Epithelial cell of proximal tubule (primary cell): ENCODE measurements at regions not wholly inside any gene's neighbourhood (a gene's known extent, or its start where the extent isn't known, plus 50 kb on each side); places are given as distances from the start of the nearest gene placed in this dataset.

Source experiments
- DNase-seq: peaks from one replicate; pipeline ENCODE4 v3.0.0-alpha.2; 2011; ENCODE audit warnings: low read depth
- H3K4me3 ChIP-seq: 2 replicates; pipeline ENCODE4 v1.5.1; 2011; ENCODE audit warnings: low read depth, mild to moderate bottlenecking, low read length
- CTCF ChIP-seq: conservative IDR thresholded peaks from 2 replicates; pipeline ENCODE4 v1.5.1; 2012; ENCODE audit warnings: low read depth, mild to moderate bottlenecking, low read length

GRCh38 chr6:122116119-122116834 is 283.2 kb upstream of the HSF2 start:
- DNase-seq = no peak
- no peak overlapping the region for H3K4me3 ChIP-seq
- TF ChIP-seq CTCF = no peak

GRCh38 chr6:122116835-122117627 is 282.4 kb upstream of the HSF2 start:
- TF ChIP-seq CTCF = no peak
- no peak for DNase-seq
- H3K4me3 ChIP-seq = no peak overlapping the region

GRCh38 chr6:122118945-122119506 is 280.4 kb upstream of the HSF2 start:
- TF ChIP-seq CTCF = no peak

GRCh38 chr6:122122202-122122601 is 277.2 kb upstream of the HSF2 start:
- DNase-seq = no peak
- TF ChIP-seq CTCF = no peak

More at GRCh38 chr6:122118945-122119506, 280.4 kb upstream of the HSF2 start:
- H3K4me3 ChIP-seq = no peak overlapping the region
- DNase-seq = no peak

GRCh38 chr6:122122686-122123085 is 276.8 kb upstream of the HSF2 start:
- no peak overlapping the region for H3K4me3 ChIP-seq
- DNase-seq = no peak
- no peak for TF ChIP-seq CTCF

More at GRCh38 chr6:122122202-122122601, 277.2 kb upstream of the HSF2 start:
- no peak overlapping the region for H3K4me3 ChIP-seq

- TF ChIP-seq CTCF = no peak
- H3K4me3 ChIP-seq = no peak overlapping the region
- no peak for DNase-seq
Measured at GRCh38 chr6:122124908-122125307, 274.5 kb upstream of the HSF2 start.
